ENCODE measurements at regions not wholly inside any gene's neighbourhood (a gene's known extent, or its start where the extent isn't known, plus 50 kb on each side); places are given as distances from the start of the nearest gene placed in this dataset.

- TF ChIP-seq CHD2 (IDR thresholded peaks at IDR 0.05; ENCODE audit: low read length, partially characterized antibody): no peak
- TF ChIP-seq, protein P1, sequence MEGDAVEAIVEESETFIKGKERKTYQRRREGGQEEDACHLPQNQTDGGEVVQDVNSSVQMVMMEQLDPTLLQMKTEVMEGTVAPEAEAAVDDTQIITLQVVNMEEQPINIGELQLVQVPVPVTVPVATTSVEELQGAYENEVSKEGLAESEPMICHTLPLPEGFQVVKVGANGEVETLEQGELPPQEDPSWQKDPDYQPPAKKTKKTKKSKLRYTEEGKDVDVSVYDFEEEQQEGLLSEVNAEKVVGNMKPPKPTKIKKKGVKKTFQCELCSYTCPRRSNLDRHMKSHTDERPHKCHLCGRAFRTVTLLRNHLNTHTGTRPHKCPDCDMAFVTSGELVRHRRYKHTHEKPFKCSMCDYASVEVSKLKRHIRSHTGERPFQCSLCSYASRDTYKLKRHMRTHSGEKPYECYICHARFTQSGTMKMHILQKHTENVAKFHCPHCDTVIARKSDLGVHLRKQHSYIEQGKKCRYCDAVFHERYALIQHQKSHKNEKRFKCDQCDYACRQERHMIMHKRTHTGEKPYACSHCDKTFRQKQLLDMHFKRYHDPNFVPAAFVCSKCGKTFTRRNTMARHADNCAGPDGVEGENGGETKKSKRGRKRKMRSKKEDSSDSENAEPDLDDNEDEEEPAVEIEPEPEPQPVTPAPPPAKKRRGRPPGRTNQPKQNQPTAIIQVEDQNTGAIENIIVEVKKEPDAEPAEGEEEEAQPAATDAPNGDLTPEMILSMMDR (IDR thresholded peaks at IDR 0.05): no peak
- TF ChIP-seq POLR2AphosphoS5 (IDR thresholded peaks at IDR 0.05; ENCODE audit: low read depth, low read length): no peak
- TF ChIP-seq, protein P2, sequence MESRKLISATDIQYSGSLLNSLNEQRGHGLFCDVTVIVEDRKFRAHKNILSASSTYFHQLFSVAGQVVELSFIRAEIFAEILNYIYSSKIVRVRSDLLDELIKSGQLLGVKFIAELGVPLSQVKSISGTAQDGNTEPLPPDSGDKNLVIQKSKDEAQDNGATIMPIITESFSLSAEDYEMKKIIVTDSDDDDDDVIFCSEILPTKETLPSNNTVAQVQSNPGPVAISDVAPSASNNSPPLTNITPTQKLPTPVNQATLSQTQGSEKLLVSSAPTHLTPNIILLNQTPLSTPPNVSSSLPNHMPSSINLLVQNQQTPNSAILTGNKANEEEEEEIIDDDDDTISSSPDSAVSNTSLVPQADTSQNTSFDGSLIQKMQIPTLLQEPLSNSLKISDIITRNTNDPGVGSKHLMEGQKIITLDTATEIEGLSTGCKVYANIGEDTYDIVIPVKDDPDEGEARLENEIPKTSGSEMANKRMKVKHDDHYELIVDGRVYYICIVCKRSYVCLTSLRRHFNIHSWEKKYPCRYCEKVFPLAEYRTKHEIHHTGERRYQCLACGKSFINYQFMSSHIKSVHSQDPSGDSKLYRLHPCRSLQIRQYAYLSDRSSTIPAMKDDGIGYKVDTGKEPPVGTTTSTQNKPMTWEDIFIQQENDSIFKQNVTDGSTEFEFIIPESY (IDR thresholded peaks at IDR 0.05; ENCODE audit: borderline replicate concordance, low read depth): no peak
- no peak for TF ChIP-seq MXI1 (IDR thresholded peaks at IDR 0.05; ENCODE audit: low read depth, low read length)
- no peak for TF ChIP-seq REST (IDR thresholded peaks at IDR 0.05; ENCODE audit: low read depth, low read length)
- no peak for TF ChIP-seq EP300 (IDR thresholded peaks at IDR 0.05; ENCODE audit: borderline replicate concordance in 1 of 2, low read depth in 1 of 2, low read length in 1 of 2)
- no peak for TF ChIP-seq SIN3A (IDR thresholded peaks at IDR 0.05; ENCODE audit: borderline replicate concordance, low read depth, low read length)
Measured at GRCh38 chr3:10647376-10647775, 142.0 kb upstream of the ATP2B2 start.
